H1 (cell line): ENCODE measurements at regions not wholly inside any gene's neighbourhood (a gene's known extent, or its start where the extent isn't known, plus 50 kb on each side); places are given as distances from the start of the nearest gene placed in this dataset.

Experiments used
- CBX8 ChIP-seq: fragments of 300-800, 300-1000 bp; sonication (generic); IDR thresholded peaks from 2 replicates; pipeline ENCODE4 v1.7.1; 2016; ENCODE audit warnings: low read depth, low read length, borderline replicate concordance
- CTBP2 ChIP-seq: IDR thresholded peaks from 2 replicates; pipeline ENCODE4 v1.7.0; 2011; ENCODE audit warnings: borderline replicate concordance, mild to moderate bottlenecking, moderate library complexity, mixed read lengths, low read length; ENCODE audit not compliant: insufficient read depth, insufficient read length
- CTCF ChIP-seq, 3 experiments: IDR thresholded peaks; 1 replicate in 2 of 3; 2 replicates in 1 of 3; pipeline versions ENCODE4 v1.5.1 to v1.6.1; 2011; ENCODE audit warnings: low read length in 3 of 3, mild to moderate bottlenecking in 3 of 3, inconsistent platforms in 2 of 3, low read depth in 1 of 3, moderate library complexity in 1 of 3; ENCODE audit not compliant: insufficient read depth in 1 of 3; ENCODE audit errors: control extremely low read depth in 1 of 3
- POLR2A ChIP-seq, 2 experiments: IDR thresholded peaks; 1 replicate in 1 of 2; 2 replicates in 1 of 2; pipeline ENCODE4 v1.6.1; 2011; ENCODE audit warnings: low read depth in 2 of 2, low read length in 2 of 2, mild to moderate bottlenecking in 2 of 2; ENCODE audit errors: control extremely low read depth in 1 of 2
- SIN3A ChIP-seq, 2 experiments: IDR thresholded peaks in 1 of 2; conservative IDR thresholded peaks in 1 of 2; 2 replicates each; pipeline ENCODE4 v1.6.1; 2011 to 2012; ENCODE audit warnings: low read length in 2 of 2, improper control_type of control experiment in 1 of 2, low read depth in 1 of 2, mild to moderate bottlenecking in 1 of 2
- TBP ChIP-seq: IDR thresholded peaks from 2 replicates; pipeline ENCODE4 v1.6.1; 2011; ENCODE audit warnings: low read depth, low read length, improper control_type of control experiment

- no peak for TF ChIP-seq SIN3A (conservative IDR thresholded peaks at IDR 0.05 in 1 of 2, IDR thresholded peaks at IDR 0.05 in 1 of 2; ENCODE audit: low read depth in 1 of 2, low read length in 2 of 2)
- TF ChIP-seq CTCF (IDR thresholded peaks at IDR 0.05; ENCODE audit: control extremely low read depth in 1 of 3, insufficient read depth in 1 of 3, low read depth in 1 of 3, low read length in 3 of 3) = peak in 2 of 3 experiments; percentile 40 to 53; a peak in 2 of 4 replicates
- no peak for TF ChIP-seq CBX8
- no peak for TF ChIP-seq TBP
- no peak for TF ChIP-seq POLR2A (IDR thresholded peaks at IDR 0.05; ENCODE audit: control extremely low read depth in 1 of 2, low read depth in 2 of 2, low read length in 2 of 2)
- no peak for TF ChIP-seq CTBP2
Observed at GRCh38 chr3:86180696-86181095, 810.3 kb downstream of the VGLL3 start.
